Mammary epithelial cell (primary cell): ENCODE measurements at regions not wholly inside any gene's neighbourhood (a gene's known extent, or its start where the extent isn't known, plus 50 kb on each side); places are given as distances from the start of the nearest gene placed in this dataset.

ENCODE experiments used
- EZH2 ChIP-seq: IDR thresholded peaks from 2 replicates; pipeline ENCODE4 v1.6.1; 2012; ENCODE audit warnings: low read length, inconsistent platforms, borderline replicate concordance
- TF ChIP-seq, protein P1 (sequence below), 2 donors: IDR thresholded peaks in 1 of 2; conservative IDR thresholded peaks in 1 of 2; 2 replicates each; pipeline ENCODE4 v1.5.1; 2011 to 2012; ENCODE audit warnings: inconsistent platforms in 2 of 2, low read length in 2 of 2, mild to moderate bottlenecking in 2 of 2, control low read depth in 1 of 2, low read depth in 1 of 2; ENCODE audit not compliant: insufficient read depth in 1 of 2; ENCODE audit errors: extremely low read depth in 1 of 2

DNA sequence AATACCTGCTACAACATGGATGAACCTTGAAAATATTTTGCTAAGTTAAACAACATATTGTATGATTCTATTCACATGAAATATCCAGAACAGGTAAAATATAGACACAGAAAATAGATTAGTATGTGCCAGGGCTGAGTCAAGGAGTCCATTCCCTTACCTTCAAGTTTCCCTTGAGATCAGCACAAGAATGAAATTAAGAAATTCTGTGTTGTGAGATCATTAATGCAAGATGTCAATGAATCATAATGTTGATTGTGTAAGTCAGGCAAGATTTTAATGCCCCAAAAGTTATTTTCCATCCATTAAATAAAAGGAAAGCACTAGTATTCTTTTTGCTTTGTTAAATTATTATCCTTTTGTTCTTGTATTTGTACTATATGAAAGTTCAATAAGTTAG is 139.4 kb downstream of the MRPL39 start:
- TF ChIP-seq EZH2, result no peak
- TF ChIP-seq, protein P1, sequence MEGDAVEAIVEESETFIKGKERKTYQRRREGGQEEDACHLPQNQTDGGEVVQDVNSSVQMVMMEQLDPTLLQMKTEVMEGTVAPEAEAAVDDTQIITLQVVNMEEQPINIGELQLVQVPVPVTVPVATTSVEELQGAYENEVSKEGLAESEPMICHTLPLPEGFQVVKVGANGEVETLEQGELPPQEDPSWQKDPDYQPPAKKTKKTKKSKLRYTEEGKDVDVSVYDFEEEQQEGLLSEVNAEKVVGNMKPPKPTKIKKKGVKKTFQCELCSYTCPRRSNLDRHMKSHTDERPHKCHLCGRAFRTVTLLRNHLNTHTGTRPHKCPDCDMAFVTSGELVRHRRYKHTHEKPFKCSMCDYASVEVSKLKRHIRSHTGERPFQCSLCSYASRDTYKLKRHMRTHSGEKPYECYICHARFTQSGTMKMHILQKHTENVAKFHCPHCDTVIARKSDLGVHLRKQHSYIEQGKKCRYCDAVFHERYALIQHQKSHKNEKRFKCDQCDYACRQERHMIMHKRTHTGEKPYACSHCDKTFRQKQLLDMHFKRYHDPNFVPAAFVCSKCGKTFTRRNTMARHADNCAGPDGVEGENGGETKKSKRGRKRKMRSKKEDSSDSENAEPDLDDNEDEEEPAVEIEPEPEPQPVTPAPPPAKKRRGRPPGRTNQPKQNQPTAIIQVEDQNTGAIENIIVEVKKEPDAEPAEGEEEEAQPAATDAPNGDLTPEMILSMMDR (conservative IDR thresholded peaks at IDR 0.05 in 1 of 2, IDR thresholded peaks at IDR 0.05 in 1 of 2; ENCODE audit: extremely low read depth in 1 of 2, insufficient read depth in 1 of 2, low read depth in 1 of 2, low read length in 2 of 2), result no peak
